Mesenchymal stem cell (in vitro differentiated cells and primary cell): ENCODE measurements at regions not wholly inside any gene's neighbourhood (a gene's known extent, or its start where the extent isn't known, plus 50 kb on each side); places are given as distances from the start of the nearest gene placed in this dataset.

Source experiments
- DNase-seq: peaks from one replicate; pipeline ENCODE4 v3.0.0-alpha.2; 2013
- H2AFZ ChIP-seq: one replicate; pipeline ENCODE4 v1.6.1; 2013; ENCODE audit warnings: low read depth, mild to moderate bottlenecking, control low read depth, inconsistent platforms, low read length, moderate library complexity
- H2AK5ac ChIP-seq: 2 replicates; pipeline ENCODE4 v1.6.1; 2013; ENCODE audit warnings: low read length, moderate library complexity, mild to moderate bottlenecking, inconsistent platforms; ENCODE audit not compliant: severe bottlenecking
- H2BK120ac ChIP-seq: one replicate; pipeline ENCODE4 v1.6.1; 2013; ENCODE audit warnings: low read depth, mild to moderate bottlenecking, inconsistent platforms, low read length, moderate library complexity
- H2BK12ac ChIP-seq, 2 experiments: one replicate each; pipeline ENCODE4 v1.6.1; 2013; ENCODE audit warnings: inconsistent platforms in 2 of 2, low read length in 2 of 2, mild to moderate bottlenecking in 2 of 2, moderate library complexity in 2 of 2, control low read depth in 1 of 2
- H2BK15ac ChIP-seq: one replicate; pipeline ENCODE4 v1.6.1; 2013; ENCODE audit warnings: mild to moderate bottlenecking, low read depth, inconsistent platforms; ENCODE audit not compliant: poor library complexity, severe bottlenecking
- H2BK5ac ChIP-seq: 2 replicates; pipeline ENCODE4 v1.6.1; 2013; ENCODE audit warnings: low read depth, mild to moderate bottlenecking, low read length, control low read depth, inconsistent platforms; ENCODE audit not compliant: poor library complexity, severe bottlenecking
- H3K14ac ChIP-seq, 2 experiments: one replicate each; pipeline ENCODE4 v1.6.1; 2013; ENCODE audit warnings: inconsistent platforms in 2 of 2, low read length in 2 of 2, control low read depth in 1 of 2, mild to moderate bottlenecking in 1 of 2, moderate library complexity in 1 of 2
- H3K18ac ChIP-seq, 2 experiments: one replicate each; pipeline ENCODE4 v1.6.1; 2013; ENCODE audit warnings: inconsistent platforms in 2 of 2, low read length in 2 of 2, control low read depth in 1 of 2, low read depth in 1 of 2, mild to moderate bottlenecking in 1 of 2
- H3K23ac ChIP-seq, 2 experiments: one replicate each; pipeline ENCODE4 v1.6.1; 2013; ENCODE audit warnings: inconsistent platforms in 2 of 2, low read length in 2 of 2, mild to moderate bottlenecking in 2 of 2, moderate library complexity in 2 of 2, control low read depth in 1 of 2
- H3K27ac ChIP-seq: 2 replicates; pipeline ENCODE4 v1.5.1; 2013; ENCODE audit warnings: mild to moderate bottlenecking, moderate library complexity, low read length, control low read depth, inconsistent platforms; ENCODE audit not compliant: poor library complexity, severe bottlenecking
- H3K27me3 ChIP-seq, 2 experiments: 2 replicates each; pipeline versions ENCODE4 v1.6.1 to v1.7.0; 2013; ENCODE audit warnings: low read length in 2 of 2, mild to moderate bottlenecking in 2 of 2, moderate library complexity in 2 of 2, control low read depth in 1 of 2, inconsistent platforms in 1 of 2; ENCODE audit not compliant: control insufficient read depth in 1 of 2, insufficient read depth in 1 of 2
- H3K36me3 ChIP-seq, 2 experiments: 2 replicates each; pipeline versions ENCODE4 v1.6.1 to v1.7.0; 2013; ENCODE audit warnings: low read length in 2 of 2, control low read depth in 1 of 2, inconsistent platforms in 1 of 2, low read depth in 1 of 2, mild to moderate bottlenecking in 1 of 2; ENCODE audit not compliant: insufficient read depth in 2 of 2, control insufficient read depth in 1 of 2
- H3K4ac ChIP-seq, 2 experiments: one replicate each; pipeline ENCODE4 v1.6.1; 2013; ENCODE audit warnings: inconsistent platforms in 2 of 2, low read length in 2 of 2, mild to moderate bottlenecking in 2 of 2, moderate library complexity in 2 of 2, control low read depth in 1 of 2, low read depth in 1 of 2
- H3K4me1 ChIP-seq: 2 replicates; pipeline ENCODE4 v1.6.1; 2013; ENCODE audit warnings: low read depth, low read length, control low read depth; ENCODE audit not compliant: control insufficient read depth, insufficient read depth
- H3K4me2 ChIP-seq: 2 replicates; pipeline ENCODE4 v1.6.1; 2013; ENCODE audit warnings: low read length, mild to moderate bottlenecking, inconsistent platforms; ENCODE audit not compliant: poor library complexity, severe bottlenecking
- H3K4me3 ChIP-seq, 2 experiments: 2 replicates each; pipeline versions ENCODE4 v1.5.1 to v1.7.0; 2013; ENCODE audit warnings: low read length in 2 of 2, mild to moderate bottlenecking in 2 of 2, control low read depth in 1 of 2, low read depth in 1 of 2; ENCODE audit not compliant: insufficient read depth in 1 of 2
- H3K79me1 ChIP-seq: replicated peaks from 2 replicates; pipeline ENCODE4 v1.6.1; 2013; ENCODE audit warnings: mild to moderate bottlenecking, control low read depth, low read length, inconsistent platforms; ENCODE audit not compliant: poor library complexity, severe bottlenecking
- H3K9ac ChIP-seq: 2 replicates; pipeline ENCODE4 v1.7.0; 2013; ENCODE audit warnings: mild to moderate bottlenecking, low read length, moderate library complexity
- H3K9me3 ChIP-seq: 2 replicates; pipeline ENCODE4 v1.7.0; 2013; ENCODE audit warnings: mild to moderate bottlenecking, low read length; ENCODE audit not compliant: control insufficient read depth
- H4K8ac ChIP-seq: one replicate; pipeline ENCODE4 v1.6.1; 2013; ENCODE audit warnings: inconsistent platforms, mild to moderate bottlenecking, low read length, moderate library complexity
- H4K91ac ChIP-seq: one replicate; pipeline ENCODE4 v1.6.1; 2013; ENCODE audit warnings: mild to moderate bottlenecking, low read length, inconsistent platforms
- WGBS: methylation state at CpG from one replicate; pipeline ENCODE4 v1.1.7; 2013; ENCODE audit warnings: mixed read lengths; 5-methylcytosine and 5-hydroxymethylcytosine counted together

GRCh38 chr7:17094963-17095574, 203.4 kb upstream of the AHR start:
- no peak overlapping the region for H4K91ac ChIP-seq
- no peak overlapping the region for H3K9ac ChIP-seq
- 81% methylated on average over 5 of the region's 5 CpGs for WGBS
- no peaks in the 10 kb centered on the region for H3K79me1 ChIP-seq
- no peak overlapping the region for H2AK5ac ChIP-seq
- H3K27me3 ChIP-seq = no peaks in the 10 kb centered on the region
- DNase-seq = no peak
- no peak overlapping the region for H4K8ac ChIP-seq
- no peak overlapping the region for H3K14ac ChIP-seq
- no peak overlapping the region for H2BK120ac ChIP-seq
- no peaks in the 10 kb centered on the region for H3K9me3 ChIP-seq
- no peaks in the 10 kb centered on the region for H3K4me1 ChIP-seq
- H2BK12ac ChIP-seq = no peak overlapping the region
- no peak overlapping the region for H3K27ac ChIP-seq
- H3K36me3 ChIP-seq = no peaks in the 10 kb centered on the region
- no peak overlapping the region for H3K18ac ChIP-seq
- no peak overlapping the region for H2BK5ac ChIP-seq
- no peak overlapping the region for H2BK15ac ChIP-seq
- H3K4ac ChIP-seq = no peak overlapping the region
- no peak overlapping the region for H3K4me2 ChIP-seq
- H2AFZ ChIP-seq = no peak overlapping the region
- H3K4me3 ChIP-seq = no peak overlapping the region
- no peak overlapping the region for H3K23ac ChIP-seq

- 100% methylated on average over 1 of the region's 2 CpGs for WGBS
- Histone ChIP-seq H3K79me1 (no peaks in the 10 kb centered on the region), H2BK15ac (no peak overlapping the region), H3K27me3 (no peaks in the 10 kb centered on the region), H3K23ac (no peak overlapping the region), H4K8ac (no peak overlapping the region), H3K14ac (no peak overlapping the region), H3K18ac (no peak overlapping the region), H2BK5ac (no peak overlapping the region), H3K4me3 (no peak overlapping the region), H3K4ac (no peak overlapping the region), H2BK12ac (no peak overlapping the region), H3K9ac (no peak overlapping the region), H2BK120ac (no peak overlapping the region), H3K27ac (no peak overlapping the region), H4K91ac (no peak overlapping the region), H3K4me1 (no peaks in the 10 kb centered on the region), H2AK5ac (no peak overlapping the region), H3K9me3 (no peaks in the 10 kb centered on the region), H3K4me2 (no peak overlapping the region), H3K36me3 (no peaks in the 10 kb centered on the region), H2AFZ (no peak overlapping the region)
- no peak for DNase-seq
Measured at GRCh38 chr7:17095931-17096330, 202.5 kb upstream of the AHR start.

GRCh38 chr7:17097668-17098297, 200.7 kb upstream of the AHR start:
- Histone ChIP-seq H3K14ac (no peak overlapping the region), H3K23ac (no peak overlapping the region), H2BK15ac (no peak overlapping the region), H3K36me3 (no peaks in the 10 kb centered on the region), H2AK5ac (no peak overlapping the region), H3K9me3 (no peaks in the 10 kb centered on the region), H3K9ac (no peak overlapping the region), H3K4me1 (no peaks in the 10 kb centered on the region), H2BK12ac (no peak overlapping the region), H2BK120ac (no peak overlapping the region), H3K4me3 (no peak overlapping the region), H3K79me1 (no peaks in the 10 kb centered on the region), H3K27ac (no peak overlapping the region), H4K8ac (no peak overlapping the region), H2AFZ (no peak overlapping the region), H2BK5ac (no peak overlapping the region), H3K18ac (no peak overlapping the region), H4K91ac (no peak overlapping the region), H3K4me2 (no peak overlapping the region), H3K27me3 (no peaks in the 10 kb centered on the region), H3K4ac (no peak overlapping the region)
- 92% methylated on average over 7 of the region's 7 CpGs for WGBS
- no peak for DNase-seq

GRCh38 chr7:17098515-17098914, 199.9 kb upstream of the AHR start:
- Histone ChIP-seq H3K79me1 (no peaks in the 10 kb centered on the region), H4K8ac (no peak overlapping the region), H3K14ac (no peak overlapping the region), H2BK12ac (no peak overlapping the region), H3K9ac (no peak overlapping the region), H3K4me1 (no peaks in the 10 kb centered on the region), H3K27me3 (no peaks in the 10 kb centered on the region), H3K27ac (no peak overlapping the region), H3K9me3 (no peaks in the 10 kb centered on the region), H3K4me3 (no peak overlapping the region), H4K91ac (no peak overlapping the region), H3K36me3 (no peaks in the 10 kb centered on the region), H2AK5ac (no peak overlapping the region), H3K4me2 (no peak overlapping the region), H2AFZ (no peak overlapping the region), H2BK15ac (no peak overlapping the region), H3K23ac (no peak overlapping the region), H2BK120ac (no peak overlapping the region), H2BK5ac (no peak overlapping the region), H3K4ac (no peak overlapping the region), H3K18ac (no peak overlapping the region)
- no peak for DNase-seq
- 100% methylated on average over 1 of the region's 1 CpG for WGBS
